ENCODE measurements at regions not wholly inside any gene's neighbourhood (a gene's known extent, or its start where the extent isn't known, plus 50 kb on each side); places are given as distances from the start of the nearest gene placed in this dataset.
A peak's percentile ranks its signal among the peaks of the same experiment; 100 is the strongest.
"Not testable (repeated sequence)": the region's sequence is repeated elsewhere in the genome, so short reads cannot be mapped to it uniquely, and the experiment has no call there.

GRCh38 chr7:12022011-12022410 is 189.1 kb upstream of the TMEM106B start:
- H3K36me3 Mint-ChIP-seq (ENCODE audit: low read depth); intact Hi-C loops (cut with micrococcal nuclease); H3K9me3 Mint-ChIP-seq; H3K27me3 Mint-ChIP-seq; H3K27ac Mint-ChIP-seq; H3K4me1 Mint-ChIP-seq; H3K4me3 Mint-ChIP-seq; DNase-seq: not testable (repeated sequence)

GRCh38 chr7:12025246-12025645 is 185.8 kb upstream of the TMEM106B start:
- Mint-ChIP-seq H3K4me1 (no peaks in the 10 kb centered on the region), H3K9me3 (no peaks in the 10 kb centered on the region), H3K27ac (no peak overlapping the region), H3K27me3 (no peaks in the 10 kb centered on the region), H3K4me3 (no peak overlapping the region), H3K36me3 (ENCODE audit: low read depth) (no peaks in the 10 kb centered on the region)
- no peak for DNase-seq
- intact Hi-C loops (cut with micrococcal nuclease) = no loop called here

- no peaks in the 10 kb centered on the region for H3K36me3 Mint-ChIP-seq (ENCODE audit: low read depth)
- intact Hi-C loops (cut with micrococcal nuclease) = no loop called here
- H3K27ac Mint-ChIP-seq = no peak overlapping the region
- H3K4me1 Mint-ChIP-seq = no peaks in the 10 kb centered on the region
- H3K27me3 Mint-ChIP-seq = no peaks in the 10 kb centered on the region
- H3K9me3 Mint-ChIP-seq = no peaks in the 10 kb centered on the region
- H3K4me3 Mint-ChIP-seq = no peak overlapping the region
- no peak for DNase-seq
Observed at GRCh38 chr7:12028508-12028907, 182.6 kb upstream of the TMEM106B start.

- Mint-ChIP-seq H3K4me1 (no peaks in the 10 kb centered on the region), H3K4me3 (no peak overlapping the region), H3K27me3 (no peaks in the 10 kb centered on the region), H3K36me3 (ENCODE audit: low read depth) (no peaks in the 10 kb centered on the region), H3K9me3 (no peaks in the 10 kb centered on the region), H3K27ac (no peak overlapping the region)
- no peak for DNase-seq
- intact Hi-C loops (cut with micrococcal nuclease) = no loop called here
Observed at GRCh38 chr7:12030116-12030515, 181.0 kb upstream of the TMEM106B start.

GRCh38 chr7:12031186-12031585 is 179.9 kb upstream of the TMEM106B start:
- intact Hi-C loops (cut with micrococcal nuclease) = no loop called here
- no peak overlapping the region for H3K27ac Mint-ChIP-seq
- H3K9me3 Mint-ChIP-seq = no peaks in the 10 kb centered on the region
- no peaks in the 10 kb centered on the region for H3K27me3 Mint-ChIP-seq
- H3K4me3 Mint-ChIP-seq = no peak overlapping the region
- no peaks in the 10 kb centered on the region for H3K4me1 Mint-ChIP-seq
- no peak for DNase-seq
- no peaks in the 10 kb centered on the region for H3K36me3 Mint-ChIP-seq (ENCODE audit: low read depth)

GRCh38 chr7:12031638-12032037 is 179.5 kb upstream of the TMEM106B start:
- no peaks in the 10 kb centered on the region for H3K9me3 Mint-ChIP-seq
- no peaks in the 10 kb centered on the region for H3K36me3 Mint-ChIP-seq (ENCODE audit: low read depth)
- DNase-seq = no peak
- H3K27ac Mint-ChIP-seq = no peak overlapping the region
- H3K4me3 Mint-ChIP-seq = no peak overlapping the region
- peaks cover 2% of the 10 kb centered on the region for H3K27me3 Mint-ChIP-seq
- intact Hi-C loops (cut with micrococcal nuclease) = no loop called here
- H3K4me1 Mint-ChIP-seq = no peaks in the 10 kb centered on the region

GRCh38 chr7:12032146-12032545 is 178.9 kb upstream of the TMEM106B start:
- H3K27me3 Mint-ChIP-seq = peaks cover 2% of the 10 kb centered on the region
- no peak overlapping the region for H3K4me3 Mint-ChIP-seq
- DNase-seq = no peak
- H3K36me3 Mint-ChIP-seq (ENCODE audit: low read depth) = no peaks in the 10 kb centered on the region
- intact Hi-C loops (cut with micrococcal nuclease) = no loop called here
- H3K9me3 Mint-ChIP-seq = no peaks in the 10 kb centered on the region
- H3K4me1 Mint-ChIP-seq = no peaks in the 10 kb centered on the region
- no peak overlapping the region for H3K27ac Mint-ChIP-seq

GRCh38 chr7:12043457-12043856 is 167.6 kb upstream of the TMEM106B start:
- H3K4me1 Mint-ChIP-seq; H3K27ac Mint-ChIP-seq; DNase-seq; H3K4me3 Mint-ChIP-seq; H3K9me3 Mint-ChIP-seq; intact Hi-C loops (cut with micrococcal nuclease); H3K27me3 Mint-ChIP-seq; H3K36me3 Mint-ChIP-seq (ENCODE audit: low read depth): not testable (repeated sequence)

- Mint-ChIP-seq H3K4me1 (no peaks in the 10 kb centered on the region), H3K9me3 (no peaks in the 10 kb centered on the region), H3K27me3 (peaks cover 2% of the 10 kb centered on the region), H3K36me3 (ENCODE audit: low read depth) (no peaks in the 10 kb centered on the region), H3K27ac (no peak overlapping the region), H3K4me3 (no peak overlapping the region)
- intact Hi-C loops (cut with micrococcal nuclease) = no loop called here
- DNase-seq = no peak
Observed at GRCh38 chr7:12052211-12052610, 158.9 kb upstream of the TMEM106B start.

- no peak overlapping the region for H3K27ac Mint-ChIP-seq
- intact Hi-C loops (cut with micrococcal nuclease) = no loop called here
- no peaks in the 10 kb centered on the region for H3K9me3 Mint-ChIP-seq
- H3K4me1 Mint-ChIP-seq = no peaks in the 10 kb centered on the region
- H3K4me3 Mint-ChIP-seq = no peak overlapping the region
- DNase-seq = no peak
- no peaks in the 10 kb centered on the region for H3K36me3 Mint-ChIP-seq (ENCODE audit: low read depth)
- H3K27me3 Mint-ChIP-seq = peaks cover 2% of the 10 kb centered on the region
Observed at GRCh38 chr7:12053561-12053960, 157.5 kb upstream of the TMEM106B start.

- Mint-ChIP-seq H3K4me3 (no peak overlapping the region), H3K4me1 (no peaks in the 10 kb centered on the region), H3K9me3 (no peaks in the 10 kb centered on the region), H3K27ac (no peak overlapping the region), H3K36me3 (ENCODE audit: low read depth) (no peaks in the 10 kb centered on the region), H3K27me3 (peaks cover 2% of the 10 kb centered on the region)
- no peak for DNase-seq
- intact Hi-C loops (cut with micrococcal nuclease) = no loop called here
Observed at GRCh38 chr7:12054830-12055229, 156.3 kb upstream of the TMEM106B start.

- Mint-ChIP-seq H3K27me3 (peaks cover 1% of the 10 kb centered on the region), H3K4me1 (no peaks in the 10 kb centered on the region), H3K27ac (no peak overlapping the region), H3K36me3 (ENCODE audit: low read depth) (no peaks in the 10 kb centered on the region), H3K4me3 (no peak overlapping the region), H3K9me3 (no peaks in the 10 kb centered on the region)
- intact Hi-C loops (cut with micrococcal nuclease) = no loop called here
- DNase-seq = no peak
Observed at GRCh38 chr7:12056381-12056780, 154.7 kb upstream of the TMEM106B start.

- DNase-seq = no peak
- H3K27me3 Mint-ChIP-seq = peaks cover 1% of the 10 kb centered on the region
- no peak overlapping the region for H3K27ac Mint-ChIP-seq
- H3K4me3 Mint-ChIP-seq = no peak overlapping the region
- H3K36me3 Mint-ChIP-seq (ENCODE audit: low read depth) = no peaks in the 10 kb centered on the region
- no peaks in the 10 kb centered on the region for H3K9me3 Mint-ChIP-seq
- intact Hi-C loops (cut with micrococcal nuclease) = no loop called here
- no peaks in the 10 kb centered on the region for H3K4me1 Mint-ChIP-seq
Observed at GRCh38 chr7:12056977-12057376, 154.1 kb upstream of the TMEM106B start.

- Mint-ChIP-seq H3K36me3 (ENCODE audit: low read depth) (no peaks in the 10 kb centered on the region), H3K4me3 (no peak overlapping the region), H3K4me1 (peaks cover 2% of the 10 kb centered on the region), H3K9me3 (no peaks in the 10 kb centered on the region), H3K27me3 (peaks cover 3% of the 10 kb centered on the region), H3K27ac (no peak overlapping the region)
- intact Hi-C loops (cut with micrococcal nuclease) = loop anchor here (10.0 kb wide), 1 partner anchor 637 kb away; no protein-coding TSS in a partner anchor
- DNase-seq = peak; percentile 61
Observed at GRCh38 chr7:12062062-12062461, 149.0 kb upstream of the TMEM106B start.

- no peaks in the 10 kb centered on the region for H3K36me3 Mint-ChIP-seq (ENCODE audit: low read depth)
- no peak overlapping the region for H3K4me3 Mint-ChIP-seq
- peaks cover 3% of the 10 kb centered on the region for H3K27me3 Mint-ChIP-seq
- DNase-seq = no peak
- no peaks in the 10 kb centered on the region for H3K9me3 Mint-ChIP-seq
- H3K4me1 Mint-ChIP-seq = peaks cover 2% of the 10 kb centered on the region
- intact Hi-C loops (cut with micrococcal nuclease) = loop anchor here (10.0 kb wide), 1 partner anchor 640 kb away; no protein-coding TSS in a partner anchor
- no peak overlapping the region for H3K27ac Mint-ChIP-seq
Observed at GRCh38 chr7:12064586-12065127, 146.4 kb upstream of the TMEM106B start.
